ENCODE measurements at regions not wholly inside any gene's neighbourhood (a gene's known extent, or its start where the extent isn't known, plus 50 kb on each side); places are given as distances from the start of the nearest gene placed in this dataset.
"Not testable (repeated sequence)": the region's sequence is repeated elsewhere in the genome, so short reads cannot be mapped to it uniquely, and the experiment has no call there.

- H3K9me2 ChIP-seq (ENCODE audit: insufficient read depth, low read length): no peaks in the 10 kb centered on the region
- H3K4me1 ChIP-seq (ENCODE audit: insufficient read depth, low read length, poor library complexity, severe bottlenecking): no peaks in the 10 kb centered on the region
- H2AFZ ChIP-seq (ENCODE audit: low read length): no peak overlapping the region
- no peak overlapping the region for H3K4me3 ChIP-seq (ENCODE audit: low read depth, low read length, poor library complexity, severe bottlenecking)
- BruUV-seq (replicated peaks): no TSS peak
- TF ChIP-seq EZH2phosphoT487 (IDR thresholded peaks at IDR 0.05; ENCODE audit: borderline replicate concordance, low read depth, low read length) (no peak), CTCF (conservative IDR thresholded peaks at IDR 0.05; ENCODE audit: low read length) (no peak)
- CTCF ChIA-PET (ENCODE audit: unreplicated experiment): no interaction called here
- H3K27ac ChIP-seq (ENCODE audit: low read depth, low read length, poor library complexity, severe bottlenecking): no peak overlapping the region
- H3K79me2 ChIP-seq (ENCODE audit: insufficient read depth, low read depth, low read length): no peaks in the 10 kb centered on the region
- DNase-seq (ENCODE audit: low spot score): no peak
- POLR2A ChIA-PET: interaction anchor here (0.7 to 1.4 kb wide), 2 partner anchors 8 to 96 kb away, joined by 3 to 9 read pairs; no protein-coding TSS in a partner anchor
- intact Hi-C loops (cut with micrococcal nuclease; ENCODE audit: unreplicated experiment): no loop called here
- no peaks in the 10 kb centered on the region for H3K9me3 ChIP-seq (ENCODE audit: low read length)
- H4K20me1 ChIP-seq (ENCODE audit: insufficient read depth, low read length): no peaks in the 10 kb centered on the region
- H3K36me3 ChIP-seq (ENCODE audit: insufficient read depth, low read length): no peaks in the 10 kb centered on the region
- no peak overlapping the region for H3K4me2 ChIP-seq (ENCODE audit: low read length)
Observed at GRCh38 chr3:5717254-5717653, 529.7 kb downstream of the EDEM1 start.

DNA sequence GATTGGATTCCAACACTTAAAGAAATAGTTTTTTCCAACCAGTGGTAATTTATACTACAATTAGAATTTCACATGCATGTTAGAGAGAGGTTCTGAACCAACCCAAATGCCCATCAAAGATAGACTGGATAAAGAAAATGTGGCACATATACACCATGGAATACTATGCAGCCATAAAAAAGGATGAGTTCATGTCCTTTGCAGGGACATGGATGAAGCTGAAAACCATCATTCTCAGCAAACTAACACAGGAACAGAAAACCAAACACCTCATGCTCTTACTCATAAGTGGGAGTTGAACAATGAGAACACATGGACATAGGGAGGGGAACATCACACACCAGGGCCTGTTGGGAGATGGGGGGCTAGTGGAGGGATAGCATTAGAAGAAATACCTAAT is 532.2 kb downstream of the EDEM1 start:
- CTCF ChIA-PET (ENCODE audit: unreplicated experiment); DNase-seq (ENCODE audit: low spot score); intact Hi-C loops (cut with micrococcal nuclease; ENCODE audit: unreplicated experiment); H3K4me1 ChIP-seq (ENCODE audit: insufficient read depth, low read length, poor library complexity, severe bottlenecking); POLR2A ChIA-PET; H3K4me3 ChIP-seq (ENCODE audit: low read depth, low read length, poor library complexity, severe bottlenecking); H3K4me2 ChIP-seq (ENCODE audit: low read length); BruUV-seq (replicated peaks); H3K36me3 ChIP-seq (ENCODE audit: insufficient read depth, low read length); H3K79me2 ChIP-seq (ENCODE audit: insufficient read depth, low read depth, low read length); H3K27ac ChIP-seq (ENCODE audit: low read depth, low read length, poor library complexity, severe bottlenecking); H2AFZ ChIP-seq (ENCODE audit: low read length); H3K9me3 ChIP-seq (ENCODE audit: low read length); H4K20me1 ChIP-seq (ENCODE audit: insufficient read depth, low read length); H3K9me2 ChIP-seq (ENCODE audit: insufficient read depth, low read length): not testable (repeated sequence)

DNA sequence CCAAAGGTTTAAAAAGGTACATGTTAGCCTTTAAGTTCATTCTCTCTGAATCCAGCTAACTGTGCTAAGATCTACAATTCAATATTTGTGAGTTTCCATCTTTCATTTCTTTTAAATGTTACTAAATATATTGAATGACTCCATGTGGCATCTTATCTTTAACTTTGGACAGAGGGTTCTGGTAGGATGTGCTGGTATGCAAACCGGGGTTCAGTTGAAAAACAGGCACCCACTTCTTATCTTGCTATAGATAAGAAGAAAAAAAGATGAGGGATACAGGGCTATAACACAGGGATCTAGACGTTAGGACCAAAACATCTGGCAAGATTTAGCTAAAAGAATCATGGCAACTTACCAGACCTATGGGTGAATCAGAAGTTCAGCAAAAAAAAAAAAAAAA is 538.3 kb downstream of the EDEM1 start:
- Histone ChIP-seq H3K79me2 (ENCODE audit: insufficient read depth, low read depth, low read length) (no peaks in the 10 kb centered on the region), H3K4me1 (ENCODE audit: insufficient read depth, low read length, poor library complexity, severe bottlenecking) (no peaks in the 10 kb centered on the region), H3K27ac (ENCODE audit: low read depth, low read length, poor library complexity, severe bottlenecking) (no peak overlapping the region), H3K9me3 (ENCODE audit: low read length) (no peaks in the 10 kb centered on the region), H4K20me1 (ENCODE audit: insufficient read depth, low read length) (no peaks in the 10 kb centered on the region), H3K4me2 (ENCODE audit: low read length) (no peak overlapping the region), H3K4me3 (ENCODE audit: low read depth, low read length, poor library complexity, severe bottlenecking) (no peak overlapping the region), H3K36me3 (ENCODE audit: insufficient read depth, low read length) (no peaks in the 10 kb centered on the region), H2AFZ (ENCODE audit: low read length) (no peak overlapping the region), H3K9me2 (ENCODE audit: insufficient read depth, low read length) (no peaks in the 10 kb centered on the region)
- intact Hi-C loops (cut with micrococcal nuclease; ENCODE audit: unreplicated experiment): no loop called here
- POLR2A ChIA-PET: interaction anchor here (0.5 to 1.5 kb wide), 5 partner anchors 9 to 1977 kb away, joined by 3 to 9 read pairs (median 4); no protein-coding TSS in a partner anchor
- no peak for TF ChIP-seq CTCF (conservative IDR thresholded peaks at IDR 0.05; ENCODE audit: low read length)
- no peak for TF ChIP-seq EZH2phosphoT487 (IDR thresholded peaks at IDR 0.05; ENCODE audit: borderline replicate concordance, low read depth, low read length)
- BruUV-seq (replicated peaks): no TSS peak
- CTCF ChIA-PET (ENCODE audit: unreplicated experiment): no interaction called here
- no peak for DNase-seq (ENCODE audit: low spot score)

Measured in OCI-LY7 (cell line).